ENCODE measurements at regions not wholly inside any gene's neighbourhood (a gene's known extent, or its start where the extent isn't known, plus 50 kb on each side); places are given as distances from the start of the nearest gene placed in this dataset.

- Histone ChIP-seq H2BK12ac (ENCODE audit: insufficient read length, low read depth, low read length) (no peak overlapping the region), H3K23ac (ENCODE audit: insufficient read length, low read depth, low read length) (no peak overlapping the region), H3K27ac (ENCODE audit: insufficient read length, low read depth, low read length) (no peak overlapping the region), H2AFZ (ENCODE audit: low read length) (no peak overlapping the region), H3K79me2 (ENCODE audit: insufficient read depth, low read length) (no peaks in the 10 kb centered on the region), H2BK20ac (ENCODE audit: low read depth, low read length, poor library complexity, severe bottlenecking) (no peak overlapping the region), H2AK5ac (ENCODE audit: insufficient read length, low read length) (no peak overlapping the region), H3K9ac (ENCODE audit: extremely low read depth, insufficient read length, low read length) (no peak overlapping the region), H3K23me2 (ENCODE audit: insufficient read length, low read depth, low read length, poor library complexity, severe bottlenecking) (no peaks in the 10 kb centered on the region), H4K5ac (ENCODE audit: insufficient read length, low read depth, low read length) (no peak overlapping the region), H3K4me2 (ENCODE audit: insufficient read depth, insufficient read length, low read length) (no peak overlapping the region), H2BK15ac (ENCODE audit: low read depth, low read length) (no peak overlapping the region), H4K91ac (ENCODE audit: insufficient read length, low read depth, low read length) (no peak overlapping the region), H3K79me1 (ENCODE audit: insufficient read depth, low read depth, low read length, poor library complexity, severe bottlenecking) (no peaks in the 10 kb centered on the region), H2BK120ac (ENCODE audit: low read depth, low read length, poor library complexity, severe bottlenecking) (no peak overlapping the region), H3K56ac (ENCODE audit: insufficient read length, low read depth, low read length) (no peak overlapping the region), H3K4ac (ENCODE audit: low read depth, low read length) (no peak overlapping the region), H4K20me1 (ENCODE audit: control insufficient read depth, insufficient read depth, insufficient read length) (no peaks in the 10 kb centered on the region), H3T11ph (ENCODE audit: low read length) (no peak overlapping the region), H3K27me3 (ENCODE audit: insufficient read depth, low read length) (no peaks in the 10 kb centered on the region), H3K9me3 (ENCODE audit: control insufficient read depth, low read depth, low read length) (no peaks in the 10 kb centered on the region), H3K4me1 (ENCODE audit: insufficient read depth, low read length) (no peaks in the 10 kb centered on the region), H3K18ac (ENCODE audit: insufficient read length, low read depth, low read length) (no peak overlapping the region), H4K8ac (replicated peaks; ENCODE audit: insufficient read length, low read depth, low read length) (no peak overlapping the region), H2BK5ac (ENCODE audit: insufficient read length, low read length) (no peak overlapping the region), H3K14ac (ENCODE audit: insufficient read depth, low read length) (no peak overlapping the region)
- DNase-seq, result no peak
- Mint-ChIP-seq H3K9me3 (no peaks in the 10 kb centered on the region), H3K27ac (no peak overlapping the region), H3K4me3 (no peak overlapping the region), H3K36me3 (ENCODE audit: insufficient read depth in 1 of 3, low read depth in 3 of 3) (no peaks in the 10 kb centered on the region), H3K27me3 (ENCODE audit: low read depth) (no peaks in the 10 kb centered on the region), H3K4me1 (peaks cover 4 to 7% of the 10 kb centered on the region in 2 experiments; a peak in 3 of 4 replicates)
- no CpG with 5 or more reads among the region's 1 CpG for WGBS (ENCODE audit: extremely low coverage, insufficient read length, low lambda C conversion rate)
- TF ChIP-seq CTCF (conservative IDR thresholded peaks at IDR 0.05), result no peak
Observed at GRCh38 chr6:71393981-71394432, 105.4 kb downstream of the OGFRL1 start.
